Ovary (tissue), 3 donors: ENCODE measurements at regions not wholly inside any gene's neighbourhood (a gene's known extent, or its start where the extent isn't known, plus 50 kb on each side); places are given as distances from the start of the nearest gene placed in this dataset.

Experiments
- CTCF ChIP-seq, 3 donors: fragments of 450-650 bp in 2 of 3; fragments of 200-600 bp in 1 of 3; IDR thresholded peaks; one replicate each; pipeline versions ENCODE4 v1.5.1 to v1.8.0; 2016 to 2022; ENCODE audit warnings: antibody characterized with exemption in 3 of 3, mild to moderate bottlenecking in 1 of 3
- EP300 ChIP-seq: sonication (generic); formaldehyde crosslinking; IDR thresholded peaks from one replicate; pipeline ENCODE4 v1.6.1; 2017; ENCODE audit warnings: antibody characterized with exemption
- POLR2A ChIP-seq: fragments of 450-650 bp; IDR thresholded peaks from one replicate; pipeline ENCODE4 v1.6.1; 2017; ENCODE audit warnings: antibody characterized with exemption, mild to moderate bottlenecking, moderate library complexity
- donor health status: DM: no; HTN: no; CAD: no.

GRCh38 chr4:96383349-96383748 lies 543.5 kb downstream of the PDHA2 start:
- no peak for TF ChIP-seq CTCF (IDR thresholded peaks at IDR 0.05)
- no peak for TF ChIP-seq POLR2A
- TF ChIP-seq EP300 = no peak
